ENCODE measurements at regions not wholly inside any gene's neighbourhood (a gene's known extent, or its start where the extent isn't known, plus 50 kb on each side); places are given as distances from the start of the nearest gene placed in this dataset.
A peak's percentile ranks its signal among the peaks of the same experiment; 100 is the strongest.

DNA sequence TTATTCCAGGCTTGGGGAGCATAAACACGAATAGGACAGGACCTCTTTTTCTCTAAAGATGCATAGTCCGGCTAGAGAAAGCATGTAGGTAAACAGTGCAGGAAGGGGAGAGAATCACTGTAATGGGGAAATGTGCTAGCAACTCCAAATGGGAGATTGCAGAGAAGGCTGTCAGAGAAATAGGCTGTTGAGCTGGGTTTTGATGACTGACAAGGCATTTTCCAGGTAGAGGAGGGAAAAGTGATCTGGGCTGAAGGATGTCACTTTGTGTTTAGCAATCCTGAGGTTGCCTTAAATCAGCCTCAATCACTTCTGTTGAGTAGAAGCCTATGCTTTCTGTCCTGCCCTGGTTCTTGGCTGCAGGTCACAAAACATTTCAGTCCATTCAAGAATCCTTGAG, 242.0 kb upstream of the MEIS1 start:
- POLR2A ChIA-PET (ENCODE audit: partially characterized antibody): no interaction called here
- no peak overlapping the region for H3K9ac ChIP-seq (replicated peaks in 1 of 4; ENCODE audit: extremely low read depth in 1 of 4, low read depth in 3 of 4, low read length in 3 of 4)
- no peaks in the 10 kb centered on the region for H3K27me3 ChIP-seq (replicated peaks in 1 of 4; ENCODE audit: control insufficient read depth in 3 of 4, extremely low read depth in 1 of 4, insufficient read depth in 3 of 4, low read length in 3 of 4)
- no peak overlapping the region for H3K56ac ChIP-seq (replicated peaks; ENCODE audit: insufficient read length, low read depth, low read length)
- H4K20me1 ChIP-seq (replicated peaks in 1 of 2; ENCODE audit: control insufficient read depth in 1 of 2, insufficient read depth in 2 of 2, low read length in 2 of 2): no peaks in the 10 kb centered on the region
- no peak overlapping the region for H2AFZ ChIP-seq (ENCODE audit: low read length)
- no peak overlapping the region for H3K27ac ChIP-seq (ENCODE audit: low read depth, low read length)
- no peak overlapping the region for H3K14ac ChIP-seq (ENCODE audit: insufficient read length)
- peak overlapping the region; percentile 12 for H4K91ac ChIP-seq (replicated peaks; ENCODE audit: insufficient read length, low read length)
- peak overlapping the region; percentile 38; the same call in 1 of the 2 replicates for H2BK20ac ChIP-seq (ENCODE audit: low read length)
- peak overlapping the region; percentile 39 for H3K4ac ChIP-seq (replicated peaks; ENCODE audit: insufficient read length, low read depth, low read length)
- H3K4me2 ChIP-seq (ENCODE audit: insufficient read depth in 1 of 2, low read depth in 2 of 2, low read length in 2 of 2): no peak overlapping the region
- no peak overlapping the region for H2BK12ac ChIP-seq (ENCODE audit: low read depth, low read length)
- H2BK120ac ChIP-seq (replicated peaks; ENCODE audit: low read depth, low read length): no peak overlapping the region
- H3K4me1 ChIP-seq (replicated peaks in 1 of 4; ENCODE audit: control insufficient read depth in 3 of 4, insufficient read depth in 4 of 4, low read length in 3 of 4): peaks cover 0 to 6% (median 3%) of the 10 kb centered on the region in 4 experiments; a peak in 3 of 7 replicates
- DNase-seq (ENCODE audit: low read depth in 1 of 2, low spot score in 2 of 2) (no peak), FAIRE-seq (no peak)
- H3K36me3 ChIP-seq (ENCODE audit: control insufficient read depth in 2 of 4, insufficient read depth in 4 of 4, low read length in 3 of 4): no peaks in the 10 kb centered on the region
- H3K4me3 ChIP-seq (ENCODE audit: extremely low read depth in 1 of 4, insufficient read depth in 2 of 4, low read depth in 3 of 4, low read length in 4 of 4): no peak overlapping the region
- no peak overlapping the region for H3K18ac ChIP-seq (ENCODE audit: extremely low read depth, low read length)
- no peak overlapping the region for H2BK5ac ChIP-seq (ENCODE audit: low read depth, low read length)
- no peaks in the 10 kb centered on the region for H3K79me2 ChIP-seq (ENCODE audit: control insufficient read depth in 1 of 2, insufficient read depth in 2 of 2, low read length in 2 of 2)
- no peaks in the 10 kb centered on the region for H3K79me1 ChIP-seq (ENCODE audit: low read depth, low read length)
- no peaks in the 10 kb centered on the region for H3K9me3 ChIP-seq (ENCODE audit: insufficient read depth in 2 of 2, low read depth in 1 of 2, low read length in 1 of 2)
- H2BK15ac ChIP-seq (ENCODE audit: low read length): no peak overlapping the region
- 93% methylated on average over 2 of the region's 2 CpGs; no CpG with 5 or more reads in 1 of the 2 experiments for WGBS, 2 experiments (ENCODE audit: extremely low coverage in 1 of 2, insufficient coverage in 1 of 2, insufficient read length in 1 of 2, insufficient replicate concordance in 2 of 2, low coverage in 1 of 2, low lambda C conversion rate in 2 of 2, missing lambda C conversion rate in 1 of 2)
- H3K23me2 ChIP-seq (ENCODE audit: low read depth, low read length): no peaks in the 10 kb centered on the region; the same call in 1 of the 2 replicates
- H3K23ac ChIP-seq (ENCODE audit: insufficient read length): no peak overlapping the region
- H4K5ac ChIP-seq (ENCODE audit: insufficient read length, low read depth, low read length): no peak overlapping the region
- 0 out of 2 replicates have a peak overlapping the region, but pooled peaks have one; percentile 19 for H2AK5ac ChIP-seq (ENCODE audit: low read depth, low read length)
- CTCF ChIA-PET (ENCODE audit: partially characterized antibody): interaction anchor here (0.9 kb wide), 1 partner anchor 31 kb away, joined by 3 read pairs; no protein-coding TSS in a partner anchor
- H4K8ac ChIP-seq (ENCODE audit: extremely low read depth, insufficient read depth, low read length): no peak overlapping the region
- TF ChIP-seq SRF (IDR thresholded peaks at IDR 0.05; ENCODE audit: low read depth, low read length) (no peak), SUZ12 (IDR thresholded peaks at IDR 0.05; ENCODE audit: low read length) (no peak), TBP (IDR thresholded peaks at IDR 0.05; ENCODE audit: low read depth, low read length) (no peak), USF2 (IDR thresholded peaks at IDR 0.05; ENCODE audit: low read length) (no peak), SAP30 (IDR thresholded peaks at IDR 0.05; ENCODE audit: insufficient read depth, insufficient replicate concordance, low read length) (no peak), CREB1 (IDR thresholded peaks at IDR 0.05) (no peak), EP300 (IDR thresholded peaks at IDR 0.05; ENCODE audit: borderline replicate concordance in 1 of 2, low read depth in 2 of 2, low read length in 2 of 2) (no peak), TEAD4 (IDR thresholded peaks at IDR 0.05; ENCODE audit: low read depth, low read length) (no peak), JUN (IDR thresholded peaks at IDR 0.05; ENCODE audit: low read depth, low read length) (no peak), TCF12 (IDR thresholded peaks at IDR 0.05; ENCODE audit: low read depth, low read length) (no peak), ATF2 (IDR thresholded peaks at IDR 0.05; ENCODE audit: low read length) (no peak), CHD1 (IDR thresholded peaks at IDR 0.05; ENCODE audit: low read depth, low read length) (no peak)
